Central memory CD8-positive, alpha-beta T cell (primary cell): ENCODE measurements at regions not wholly inside any gene's neighbourhood (a gene's known extent, or its start where the extent isn't known, plus 50 kb on each side); places are given as distances from the start of the nearest gene placed in this dataset.

Experiments
- ATAC-seq: fragments of 150-1000 bp; cut with Tn5 transposase; replicated peaks from 2 replicates; pipeline ENCODE4 v1.10.0; 2022; ENCODE audit warnings: mild to moderate bottlenecking, moderate FRiP score, moderate number of reproducible peaks; ENCODE audit not compliant: poor library complexity, severe bottlenecking; ENCODE audit errors: extremely low read depth
- DNase-seq, 2 donors: peaks; one replicate each; pipeline ENCODE4 v3.0.0; 2021; ENCODE audit warnings: low spot score in 2 of 2
- H3K27ac Mint-ChIP-seq: one replicate; pipeline ENCODE4 v1.8.0; 2022; ENCODE audit warnings: low read depth, mild to moderate bottlenecking, moderate library complexity, mixed read lengths
- H3K27me3 Mint-ChIP-seq: one replicate; pipeline ENCODE4 v1.8.0; 2022; ENCODE audit warnings: mixed read lengths
- H3K36me3 Mint-ChIP-seq: one replicate; pipeline ENCODE4 v1.8.0; 2022; ENCODE audit warnings: mild to moderate bottlenecking, moderate library complexity, mixed read lengths; ENCODE audit not compliant: insufficient read depth
- H3K4me1 Mint-ChIP-seq: one replicate; pipeline ENCODE4 v1.8.0; 2022; ENCODE audit warnings: mixed read lengths
- H3K4me3 Mint-ChIP-seq: one replicate; pipeline ENCODE4 v1.8.0; 2022; ENCODE audit warnings: mild to moderate bottlenecking, moderate library complexity, mixed read lengths
- H3K9me3 Mint-ChIP-seq: one replicate; pipeline ENCODE4 v1.8.0; 2022; ENCODE audit warnings: mixed read lengths

GRCh38 chr15:56783156-56783856, 50.0 kb upstream of the ZNF280D start:
- H3K9me3 Mint-ChIP-seq: no peaks in the 10 kb centered on the region
- H3K4me3 Mint-ChIP-seq: no peak overlapping the region
- no peaks in the 10 kb centered on the region for H3K36me3 Mint-ChIP-seq
- H3K4me1 Mint-ChIP-seq: peaks cover 16% of the 10 kb centered on the region
- no peak overlapping the region for H3K27ac Mint-ChIP-seq
- no peak for DNase-seq
- peaks cover 4% of the 10 kb centered on the region for H3K27me3 Mint-ChIP-seq
- no peak for ATAC-seq
